A673 (cell line): ENCODE measurements at regions not wholly inside any gene's neighbourhood (a gene's known extent, or its start where the extent isn't known, plus 50 kb on each side); places are given as distances from the start of the nearest gene placed in this dataset.

ENCODE experiments used
- BruUV-seq: library from RNA; stranded (reverse); fragments of 400-500 nt; replicated peaks from 2 replicates; lab custom pipeline; 2021; lab: Mats Ljungman, UMichigan
- CTCF ChIA-PET: fragments of 300-600 bp; sonication (Branson Sonifier 250); formaldehyde crosslinking; loops from one replicate; lab custom pipeline; 2022; ENCODE audit warnings: antibody characterized with exemption; lab: Charles Lee
- POLR2A ChIA-PET: fragments of 300-600 bp; sonication (Branson Sonifier 250); formaldehyde crosslinking; loops from one replicate; lab custom pipeline; 2022; ENCODE audit warnings: antibody characterized with exemption; ENCODE audit not compliant: low non-redundant PET; lab: Charles Lee
- DNase-seq: peaks from one replicate; pipeline ENCODE4 v3.0.0-alpha.2; 2015; ENCODE audit warnings: low spot score
- H3K27ac ChIP-seq: fragments of 200-600 bp; sonication (generic); 2 replicates; pipeline ENCODE4 v1.5.1; 2016; ENCODE audit warnings: mixed run types, low read depth, mild to moderate bottlenecking, mixed read lengths, antibody characterized with exemption, low read length; ENCODE audit not compliant: poor library complexity, severe bottlenecking
- H3K27me3 ChIP-seq: fragments of 200-600 bp; sonication (generic); replicated peaks from 2 replicates; pipeline ENCODE4 v1.6.1; 2017; ENCODE audit warnings: mixed run types, low read depth, mild to moderate bottlenecking, mixed read lengths, antibody characterized with exemption, low read length; ENCODE audit not compliant: insufficient read depth, poor library complexity
- H3K36me3 ChIP-seq: fragments of 200-600 bp; sonication (generic); 2 replicates; pipeline ENCODE4 v1.6.1; 2016; ENCODE audit warnings: mixed run types, mild to moderate bottlenecking, mixed read lengths, antibody characterized with exemption, low read length; ENCODE audit not compliant: insufficient read depth, poor library complexity, severe bottlenecking
- H3K4me1 ChIP-seq: fragments of 200-600 bp; sonication (generic); 2 replicates; pipeline ENCODE4 v1.6.1; 2017; ENCODE audit warnings: mixed run types, mild to moderate bottlenecking, mixed read lengths, antibody characterized with exemption, low read length; ENCODE audit not compliant: insufficient read depth, poor library complexity, severe bottlenecking
- H3K4me3 ChIP-seq: fragments of 200-600 bp; sonication (generic); 2 replicates; pipeline ENCODE4 v1.5.1; 2016; ENCODE audit warnings: low read depth, mixed run types, mild to moderate bottlenecking, mixed read lengths, low read length; ENCODE audit not compliant: poor library complexity, severe bottlenecking
- H3K9me3 ChIP-seq: fragments of 200-600 bp; sonication (generic); 2 replicates; pipeline ENCODE4 v1.6.1; 2016; ENCODE audit warnings: mixed run types, low read depth, mild to moderate bottlenecking, mixed read lengths, antibody characterized with exemption, low read length; ENCODE audit not compliant: poor library complexity, severe bottlenecking
- EZH2 ChIP-seq: fragments of 200-600 bp; sonication (generic); IDR thresholded peaks from 2 replicates; pipeline ENCODE4 v1.6.1; 2017; ENCODE audit warnings: borderline replicate concordance, low read depth, mild to moderate bottlenecking, mixed read lengths, antibody characterized with exemption, low read length; ENCODE audit not compliant: poor library complexity, severe bottlenecking
- intact Hi-C: fragments of 100-400 bp; cut with micrococcal nuclease; formaldehyde crosslinking; loops from one replicate; pipeline ENCODE4 v1.10.0; 2022; ENCODE audit not compliant: unreplicated experiment
- TF ChIP-seq, protein P1 (sequence below): fragments of 300-800, 200-600 bp; sonication (generic); conservative IDR thresholded peaks from 2 replicates; pipeline ENCODE4 v1.5.1; 2017; ENCODE audit warnings: low read depth, mild to moderate bottlenecking, antibody characterized with exemption, low read length, moderate library complexity, mixed read lengths

DNA sequence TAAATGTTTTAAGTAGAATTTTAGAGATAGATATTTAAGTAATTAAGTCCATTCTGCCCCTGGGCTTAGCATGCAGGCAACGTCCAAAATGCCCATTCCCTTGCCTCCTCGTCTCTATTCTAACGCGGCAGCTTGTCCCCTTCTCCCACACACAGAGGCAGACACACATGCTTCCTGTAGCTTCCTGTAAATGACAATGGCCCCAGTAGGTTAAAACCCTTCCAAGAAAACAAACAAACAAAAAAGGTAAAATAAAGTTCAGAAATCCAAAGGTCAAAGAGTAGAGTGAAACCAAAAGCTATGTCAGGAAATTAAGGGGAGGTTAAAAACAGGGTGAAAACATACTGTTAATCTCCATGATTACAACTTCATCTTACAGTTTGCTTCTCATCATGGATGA lies 857.6 kb downstream of the GATA3 start:
- Histone ChIP-seq H3K9me3 (no peaks in the 10 kb centered on the region), H3K4me3 (no peak overlapping the region), H3K4me1 (no peaks in the 10 kb centered on the region), H3K27ac (no peak overlapping the region), H3K27me3 (no peaks in the 10 kb centered on the region), H3K36me3 (no peaks in the 10 kb centered on the region)
- no TSS peak for BruUV-seq
- ChIA-PET POLR2A (no interaction called here), CTCF (no interaction called here)
- DNase-seq, result no peak
- TF ChIP-seq, protein P1, sequence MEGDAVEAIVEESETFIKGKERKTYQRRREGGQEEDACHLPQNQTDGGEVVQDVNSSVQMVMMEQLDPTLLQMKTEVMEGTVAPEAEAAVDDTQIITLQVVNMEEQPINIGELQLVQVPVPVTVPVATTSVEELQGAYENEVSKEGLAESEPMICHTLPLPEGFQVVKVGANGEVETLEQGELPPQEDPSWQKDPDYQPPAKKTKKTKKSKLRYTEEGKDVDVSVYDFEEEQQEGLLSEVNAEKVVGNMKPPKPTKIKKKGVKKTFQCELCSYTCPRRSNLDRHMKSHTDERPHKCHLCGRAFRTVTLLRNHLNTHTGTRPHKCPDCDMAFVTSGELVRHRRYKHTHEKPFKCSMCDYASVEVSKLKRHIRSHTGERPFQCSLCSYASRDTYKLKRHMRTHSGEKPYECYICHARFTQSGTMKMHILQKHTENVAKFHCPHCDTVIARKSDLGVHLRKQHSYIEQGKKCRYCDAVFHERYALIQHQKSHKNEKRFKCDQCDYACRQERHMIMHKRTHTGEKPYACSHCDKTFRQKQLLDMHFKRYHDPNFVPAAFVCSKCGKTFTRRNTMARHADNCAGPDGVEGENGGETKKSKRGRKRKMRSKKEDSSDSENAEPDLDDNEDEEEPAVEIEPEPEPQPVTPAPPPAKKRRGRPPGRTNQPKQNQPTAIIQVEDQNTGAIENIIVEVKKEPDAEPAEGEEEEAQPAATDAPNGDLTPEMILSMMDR, result no peak
- no peak for TF ChIP-seq EZH2
- intact Hi-C loops, result no loop called here

DNA sequence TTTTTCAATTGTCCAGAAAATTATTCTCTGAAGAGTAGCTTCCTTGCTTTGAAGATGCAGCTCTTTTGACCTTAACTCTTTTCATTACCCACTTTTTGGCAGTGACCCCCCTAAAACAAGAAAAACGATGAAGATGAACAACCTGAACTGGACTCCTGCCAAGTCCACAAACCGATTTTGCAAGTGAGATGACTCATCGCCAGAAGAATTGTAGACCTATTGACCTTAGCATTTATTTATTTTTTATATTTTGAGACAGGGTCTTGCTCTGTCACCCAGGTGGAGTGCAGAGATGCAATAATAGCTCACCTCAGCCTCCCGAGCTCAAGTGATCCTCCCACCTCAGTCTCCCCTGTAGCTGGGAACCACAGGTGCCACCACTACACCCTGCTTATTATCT lies 859.2 kb downstream of the GATA3 start:
- DNase-seq, result no peak
- Histone ChIP-seq H3K4me3 (no peak overlapping the region), H3K4me1 (no peaks in the 10 kb centered on the region), H3K27me3 (no peaks in the 10 kb centered on the region), H3K36me3 (no peaks in the 10 kb centered on the region), H3K9me3 (no peaks in the 10 kb centered on the region), H3K27ac (no peak overlapping the region)
- CTCF ChIA-PET, result no interaction called here
- TF ChIP-seq, protein P1, result no peak
- TF ChIP-seq EZH2, result no peak
- BruUV-seq, result no TSS peak
- POLR2A ChIA-PET, result no interaction called here
- intact Hi-C loops, result no loop called here

DNA sequence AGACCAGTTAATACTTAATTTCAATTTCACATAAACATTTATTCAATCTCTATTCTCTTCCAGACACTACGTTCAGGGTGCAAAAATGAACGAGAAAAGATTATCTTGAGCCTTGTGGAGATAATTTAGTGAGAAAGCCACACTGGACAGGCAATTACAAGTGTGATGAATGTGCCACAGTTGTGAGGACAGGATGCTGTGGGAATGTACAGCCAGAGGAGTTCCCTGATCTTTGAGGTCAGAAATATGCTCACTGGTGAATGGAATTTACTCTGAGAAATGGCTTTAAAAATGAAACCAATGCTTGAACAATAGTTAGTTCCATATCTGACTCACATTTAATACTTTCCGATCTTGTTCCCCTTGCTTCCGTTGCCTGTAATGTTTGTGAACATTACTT lies 864.8 kb downstream of the GATA3 start:
- no peaks in the 10 kb centered on the region for H3K27me3 ChIP-seq
- no peak for DNase-seq
- H3K36me3 ChIP-seq, result no peaks in the 10 kb centered on the region
- intact Hi-C loops, result no loop called here
- no peaks in the 10 kb centered on the region for H3K9me3 ChIP-seq
- H3K4me3 ChIP-seq, result no peak overlapping the region
- H3K27ac ChIP-seq, result no peak overlapping the region
- POLR2A ChIA-PET, result no interaction called here
- no TSS peak for BruUV-seq
- TF ChIP-seq, protein P1, result no peak
- TF ChIP-seq EZH2, result no peak
- CTCF ChIA-PET, result no interaction called here
- no peaks in the 10 kb centered on the region for H3K4me1 ChIP-seq
